ENCODE measurements at regions not wholly inside any gene's neighbourhood (a gene's known extent, or its start where the extent isn't known, plus 50 kb on each side); places are given as distances from the start of the nearest gene placed in this dataset.

- Histone ChIP-seq H3K36me3 (no peaks in the 10 kb centered on the region), H3K27me3 (replicated peaks; ENCODE audit: insufficient read depth) (no peaks in the 10 kb centered on the region), H3K4me3 (no peak overlapping the region), H3K9me3 (no peaks in the 10 kb centered on the region), H3K4me1 (ENCODE audit: control insufficient read depth in 1 of 2, low read depth in 2 of 2) (no peaks in the 10 kb centered on the region), H3K27ac (no peak overlapping the region)
- DNase-seq (ENCODE audit: low spot score) (no peak), ATAC-seq (ENCODE audit: insufficient number of reproducible peaks, low FRiP score, low read depth) (no peak)
- no peak for TF ChIP-seq CTCF (IDR thresholded peaks at IDR 0.05)
These were observed 462.2 kb downstream of the ZPLD1 start for GRCh38 chr3:102896851-102897621.

- Histone ChIP-seq H3K36me3 (no peaks in the 10 kb centered on the region), H3K4me1 (ENCODE audit: control insufficient read depth in 1 of 2, low read depth in 2 of 2) (no peaks in the 10 kb centered on the region), H3K4me3 (no peak overlapping the region), H3K9me3 (no peaks in the 10 kb centered on the region), H3K27me3 (replicated peaks; ENCODE audit: insufficient read depth) (no peaks in the 10 kb centered on the region), H3K27ac (no peak overlapping the region)
- no peak for ATAC-seq (ENCODE audit: insufficient number of reproducible peaks, low FRiP score, low read depth)
- TF ChIP-seq CTCF (IDR thresholded peaks at IDR 0.05): no peak
- DNase-seq (ENCODE audit: low spot score): no peak
These were observed 469.8 kb downstream of the ZPLD1 start for GRCh38 chr3:102904629-102905028.

- ATAC-seq (ENCODE audit: insufficient number of reproducible peaks, low FRiP score, low read depth) (no peak), DNase-seq (ENCODE audit: low spot score) (no peak)
- no peaks in the 10 kb centered on the region for H3K4me1 ChIP-seq (ENCODE audit: control insufficient read depth in 1 of 2, low read depth in 2 of 2)
- no peaks in the 10 kb centered on the region for H3K36me3 ChIP-seq
- no peaks in the 10 kb centered on the region for H3K27me3 ChIP-seq (replicated peaks; ENCODE audit: insufficient read depth)
- H3K4me3 ChIP-seq: no peak overlapping the region
- no peaks in the 10 kb centered on the region for H3K9me3 ChIP-seq
- TF ChIP-seq CTCF (IDR thresholded peaks at IDR 0.05): no peak
- no peak overlapping the region for H3K27ac ChIP-seq
These were observed 471.0 kb downstream of the ZPLD1 start for GRCh38 chr3:102905811-102906210.

- no peak for ATAC-seq (ENCODE audit: insufficient number of reproducible peaks, low FRiP score, low read depth)
- no peaks in the 10 kb centered on the region for H3K9me3 ChIP-seq
These were observed 472.0 kb downstream of the ZPLD1 start for GRCh38 chr3:102906818-102907217.

GRCh38 chr3:102909904-102910303 is 475.1 kb downstream of the ZPLD1 start:
- no peaks in the 10 kb centered on the region for H3K27me3 ChIP-seq (replicated peaks; ENCODE audit: insufficient read depth)
- H3K36me3 ChIP-seq: no peaks in the 10 kb centered on the region
- H3K27ac ChIP-seq: no peak overlapping the region
- ATAC-seq (ENCODE audit: insufficient number of reproducible peaks, low FRiP score, low read depth): no peak
- no peak overlapping the region for H3K4me3 ChIP-seq
- DNase-seq (ENCODE audit: low spot score): no peak
- H3K4me1 ChIP-seq (ENCODE audit: control insufficient read depth in 1 of 2, low read depth in 2 of 2): no peaks in the 10 kb centered on the region
- TF ChIP-seq CTCF (IDR thresholded peaks at IDR 0.05): no peak
- H3K9me3 ChIP-seq: no peaks in the 10 kb centered on the region

More at GRCh38 chr3:102906818-102907217, 472.0 kb downstream of the ZPLD1 start:
- Histone ChIP-seq H3K4me1 (ENCODE audit: control insufficient read depth in 1 of 2, low read depth in 2 of 2) (no peaks in the 10 kb centered on the region), H3K4me3 (no peak overlapping the region), H3K36me3 (no peaks in the 10 kb centered on the region), H3K27me3 (replicated peaks; ENCODE audit: insufficient read depth) (no peaks in the 10 kb centered on the region), H3K27ac (no peak overlapping the region)
- DNase-seq (ENCODE audit: low spot score): no peak
- TF ChIP-seq CTCF (IDR thresholded peaks at IDR 0.05): no peak

Data from thoracic aorta (tissue), 2 donors.